ENCODE measurements at regions not wholly inside any gene's neighbourhood (a gene's known extent, or its start where the extent isn't known, plus 50 kb on each side); places are given as distances from the start of the nearest gene placed in this dataset.

GRCh38 chr3:182239316-182239715 is 527.6 kb downstream of the SOX2 start:
- Histone ChIP-seq H3K9me2 (ENCODE audit: low read depth, low read length) (no peaks in the 10 kb centered on the region), H3K4me3 (ENCODE audit: low read depth, low read length, poor library complexity, severe bottlenecking) (no peak overlapping the region)

DNA sequence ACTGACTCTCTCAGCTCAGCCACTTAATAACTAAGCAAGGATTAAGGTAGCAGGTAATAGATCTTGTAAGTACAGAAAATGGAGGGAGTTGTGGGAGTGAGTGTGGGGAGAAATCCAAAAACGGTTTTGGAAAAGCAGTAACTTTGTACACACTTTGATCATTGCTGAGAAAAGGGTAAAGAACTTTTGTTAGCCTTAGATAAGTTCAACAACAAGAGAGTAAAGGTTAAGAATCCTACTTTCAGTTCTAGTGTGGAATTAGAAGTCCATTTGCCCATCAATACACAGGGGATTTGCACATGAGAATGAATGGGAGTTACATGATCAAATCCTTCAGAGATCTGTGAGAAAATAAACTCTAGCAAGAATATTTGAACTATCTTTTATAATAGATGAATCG is 528.7 kb downstream of the SOX2 start:
- no peaks in the 10 kb centered on the region for H3K9me2 ChIP-seq (ENCODE audit: low read depth, low read length)
- H3K4me3 ChIP-seq (ENCODE audit: low read depth, low read length, poor library complexity, severe bottlenecking): no peak overlapping the region
- no peak overlapping the region for H3K9ac ChIP-seq (ENCODE audit: low read length)
- H3K79me2 ChIP-seq (ENCODE audit: insufficient read depth, low read length): no peaks in the 10 kb centered on the region
- no peak overlapping the region for H3K27ac ChIP-seq (ENCODE audit: low read depth, low read length, poor library complexity, severe bottlenecking)
- H3F3A ChIP-seq (ENCODE audit: insufficient read depth, low read length): no peaks in the 10 kb centered on the region
- H3K9me3 ChIP-seq (ENCODE audit: low read length): no peaks in the 10 kb centered on the region
- H3K27me3 ChIP-seq (ENCODE audit: insufficient read depth, low read length): no peaks in the 10 kb centered on the region
- no peak overlapping the region for H3K4me2 ChIP-seq (ENCODE audit: low read length)
- H3K36me3 ChIP-seq (ENCODE audit: insufficient read depth, low read length): no peaks in the 10 kb centered on the region
- H4K20me1 ChIP-seq (ENCODE audit: insufficient read depth, low read length): no peaks in the 10 kb centered on the region
- TF ChIP-seq, protein P1, sequence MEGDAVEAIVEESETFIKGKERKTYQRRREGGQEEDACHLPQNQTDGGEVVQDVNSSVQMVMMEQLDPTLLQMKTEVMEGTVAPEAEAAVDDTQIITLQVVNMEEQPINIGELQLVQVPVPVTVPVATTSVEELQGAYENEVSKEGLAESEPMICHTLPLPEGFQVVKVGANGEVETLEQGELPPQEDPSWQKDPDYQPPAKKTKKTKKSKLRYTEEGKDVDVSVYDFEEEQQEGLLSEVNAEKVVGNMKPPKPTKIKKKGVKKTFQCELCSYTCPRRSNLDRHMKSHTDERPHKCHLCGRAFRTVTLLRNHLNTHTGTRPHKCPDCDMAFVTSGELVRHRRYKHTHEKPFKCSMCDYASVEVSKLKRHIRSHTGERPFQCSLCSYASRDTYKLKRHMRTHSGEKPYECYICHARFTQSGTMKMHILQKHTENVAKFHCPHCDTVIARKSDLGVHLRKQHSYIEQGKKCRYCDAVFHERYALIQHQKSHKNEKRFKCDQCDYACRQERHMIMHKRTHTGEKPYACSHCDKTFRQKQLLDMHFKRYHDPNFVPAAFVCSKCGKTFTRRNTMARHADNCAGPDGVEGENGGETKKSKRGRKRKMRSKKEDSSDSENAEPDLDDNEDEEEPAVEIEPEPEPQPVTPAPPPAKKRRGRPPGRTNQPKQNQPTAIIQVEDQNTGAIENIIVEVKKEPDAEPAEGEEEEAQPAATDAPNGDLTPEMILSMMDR (IDR thresholded peaks at IDR 0.05; ENCODE audit: low read length): no peak
- TF ChIP-seq EZH2 (IDR thresholded peaks at IDR 0.05; ENCODE audit: borderline replicate concordance, low read length): no peak
- H2AFZ ChIP-seq (ENCODE audit: low read length): no peak overlapping the region
- no peaks in the 10 kb centered on the region for H3K4me1 ChIP-seq (ENCODE audit: insufficient read depth, low read length, severe bottlenecking)

More at GRCh38 chr3:182239316-182239715, 527.6 kb downstream of the SOX2 start:
- no peak overlapping the region for H3K4me2 ChIP-seq (ENCODE audit: low read length)
- no peaks in the 10 kb centered on the region for H3K4me1 ChIP-seq (ENCODE audit: insufficient read depth, low read length, severe bottlenecking)
- no peaks in the 10 kb centered on the region for H3K36me3 ChIP-seq (ENCODE audit: insufficient read depth, low read length)
- no peak overlapping the region for H3K9ac ChIP-seq (ENCODE audit: low read length)
- H3F3A ChIP-seq (ENCODE audit: insufficient read depth, low read length): no peaks in the 10 kb centered on the region
- H3K27ac ChIP-seq (ENCODE audit: low read depth, low read length, poor library complexity, severe bottlenecking): no peak overlapping the region
- no peaks in the 10 kb centered on the region for H3K27me3 ChIP-seq (ENCODE audit: insufficient read depth, low read length)
- H3K79me2 ChIP-seq (ENCODE audit: insufficient read depth, low read length): no peaks in the 10 kb centered on the region
- TF ChIP-seq EZH2 (IDR thresholded peaks at IDR 0.05; ENCODE audit: borderline replicate concordance, low read length): no peak
- TF ChIP-seq, protein P1 (IDR thresholded peaks at IDR 0.05; ENCODE audit: low read length): no peak
- H3K9me3 ChIP-seq (ENCODE audit: low read length): no peaks in the 10 kb centered on the region
- H4K20me1 ChIP-seq (ENCODE audit: insufficient read depth, low read length): no peaks in the 10 kb centered on the region
- no peak overlapping the region for H2AFZ ChIP-seq (ENCODE audit: low read length)

DNA sequence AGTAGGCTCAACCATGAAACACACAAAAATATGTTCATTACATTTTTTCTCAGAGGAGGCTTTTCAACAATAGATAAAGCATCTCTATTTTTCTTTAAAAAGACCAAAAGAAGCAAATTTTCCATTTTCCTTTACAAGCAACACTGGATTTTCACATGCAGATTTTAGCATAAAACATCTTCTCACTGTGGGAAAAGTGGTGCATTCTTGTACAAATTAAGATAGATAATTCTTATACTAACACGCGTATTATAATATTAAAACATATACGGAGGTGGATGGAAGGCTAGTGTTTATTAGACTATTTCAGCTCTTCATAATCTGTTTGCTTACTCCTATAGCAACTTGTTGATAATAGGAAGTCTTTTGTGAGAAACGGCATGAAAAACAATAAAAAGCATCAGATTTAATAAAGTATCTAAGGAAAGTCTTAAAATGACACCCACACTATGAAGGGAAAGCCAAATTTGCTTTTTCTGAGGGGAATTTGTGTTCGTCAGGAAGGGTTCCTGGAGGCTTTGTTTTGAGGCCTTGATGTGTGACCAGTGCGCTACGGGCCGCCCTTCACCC is 529.6 kb downstream of the SOX2 start:
- no peaks in the 10 kb centered on the region for H3K27me3 ChIP-seq (ENCODE audit: insufficient read depth, low read length)
- no peak overlapping the region for H2AFZ ChIP-seq (ENCODE audit: low read length)
- H3K27ac ChIP-seq (ENCODE audit: low read depth, low read length, poor library complexity, severe bottlenecking): no peak overlapping the region
- H3K4me3 ChIP-seq (ENCODE audit: low read depth, low read length, poor library complexity, severe bottlenecking): no peak overlapping the region
- no peaks in the 10 kb centered on the region for H4K20me1 ChIP-seq (ENCODE audit: insufficient read depth, low read length)
- no peak overlapping the region for H3K4me2 ChIP-seq (ENCODE audit: low read length)
- H3K9me2 ChIP-seq (ENCODE audit: low read depth, low read length): no peaks in the 10 kb centered on the region
- no peak overlapping the region for H3K9ac ChIP-seq (ENCODE audit: low read length)
- H3F3A ChIP-seq (ENCODE audit: insufficient read depth, low read length): no peaks in the 10 kb centered on the region
- no peaks in the 10 kb centered on the region for H3K9me3 ChIP-seq (ENCODE audit: low read length)
- no peaks in the 10 kb centered on the region for H3K79me2 ChIP-seq (ENCODE audit: insufficient read depth, low read length)
- H3K36me3 ChIP-seq (ENCODE audit: insufficient read depth, low read length): no peaks in the 10 kb centered on the region
- TF ChIP-seq, protein P1 (IDR thresholded peaks at IDR 0.05; ENCODE audit: low read length): no peak
- TF ChIP-seq EZH2 (IDR thresholded peaks at IDR 0.05; ENCODE audit: borderline replicate concordance, low read length): no peak
- no peaks in the 10 kb centered on the region for H3K4me1 ChIP-seq (ENCODE audit: insufficient read depth, low read length, severe bottlenecking)

Measured in OCI-LY1 (cell line).